A673 (cell line): ENCODE measurements at regions not wholly inside any gene's neighbourhood (a gene's known extent, or its start where the extent isn't known, plus 50 kb on each side); places are given as distances from the start of the nearest gene placed in this dataset.

ENCODE experiments used
- BruUV-seq: library from RNA; stranded (reverse); fragments of 400-500 nt; replicated peaks from 2 replicates; lab custom pipeline; 2021; lab: Mats Ljungman, UMichigan
- CTCF ChIA-PET: fragments of 300-600 bp; sonication (Branson Sonifier 250); formaldehyde crosslinking; loops from one replicate; lab custom pipeline; 2022; ENCODE audit warnings: antibody characterized with exemption; lab: Charles Lee
- POLR2A ChIA-PET: fragments of 300-600 bp; sonication (Branson Sonifier 250); formaldehyde crosslinking; loops from one replicate; lab custom pipeline; 2022; ENCODE audit warnings: antibody characterized with exemption; ENCODE audit not compliant: low non-redundant PET; lab: Charles Lee
- DNase-seq: peaks from one replicate; pipeline ENCODE4 v3.0.0-alpha.2; 2015; ENCODE audit warnings: low spot score
- H3K27ac ChIP-seq: fragments of 200-600 bp; sonication (generic); 2 replicates; pipeline ENCODE4 v1.5.1; 2016; ENCODE audit warnings: mixed run types, low read depth, mild to moderate bottlenecking, mixed read lengths, antibody characterized with exemption, low read length; ENCODE audit not compliant: poor library complexity, severe bottlenecking
- H3K27me3 ChIP-seq: fragments of 200-600 bp; sonication (generic); replicated peaks from 2 replicates; pipeline ENCODE4 v1.6.1; 2017; ENCODE audit warnings: mixed run types, low read depth, mild to moderate bottlenecking, mixed read lengths, antibody characterized with exemption, low read length; ENCODE audit not compliant: insufficient read depth, poor library complexity
- H3K36me3 ChIP-seq: fragments of 200-600 bp; sonication (generic); 2 replicates; pipeline ENCODE4 v1.6.1; 2016; ENCODE audit warnings: mixed run types, mild to moderate bottlenecking, mixed read lengths, antibody characterized with exemption, low read length; ENCODE audit not compliant: insufficient read depth, poor library complexity, severe bottlenecking
- H3K4me1 ChIP-seq: fragments of 200-600 bp; sonication (generic); 2 replicates; pipeline ENCODE4 v1.6.1; 2017; ENCODE audit warnings: mixed run types, mild to moderate bottlenecking, mixed read lengths, antibody characterized with exemption, low read length; ENCODE audit not compliant: insufficient read depth, poor library complexity, severe bottlenecking
- H3K4me3 ChIP-seq: fragments of 200-600 bp; sonication (generic); 2 replicates; pipeline ENCODE4 v1.5.1; 2016; ENCODE audit warnings: low read depth, mixed run types, mild to moderate bottlenecking, mixed read lengths, low read length; ENCODE audit not compliant: poor library complexity, severe bottlenecking
- H3K9me3 ChIP-seq: fragments of 200-600 bp; sonication (generic); 2 replicates; pipeline ENCODE4 v1.6.1; 2016; ENCODE audit warnings: mixed run types, low read depth, mild to moderate bottlenecking, mixed read lengths, antibody characterized with exemption, low read length; ENCODE audit not compliant: poor library complexity, severe bottlenecking
- CTCF ChIP-seq: fragments of 300-800, 200-600 bp; sonication (generic); conservative IDR thresholded peaks from 2 replicates; pipeline ENCODE4 v1.5.1; 2017; ENCODE audit warnings: low read depth, mild to moderate bottlenecking, antibody characterized with exemption, low read length, moderate library complexity, mixed read lengths
- EZH2 ChIP-seq: fragments of 200-600 bp; sonication (generic); IDR thresholded peaks from 2 replicates; pipeline ENCODE4 v1.6.1; 2017; ENCODE audit warnings: borderline replicate concordance, low read depth, mild to moderate bottlenecking, mixed read lengths, antibody characterized with exemption, low read length; ENCODE audit not compliant: poor library complexity, severe bottlenecking
- intact Hi-C: fragments of 100-400 bp; cut with micrococcal nuclease; formaldehyde crosslinking; loops from one replicate; pipeline ENCODE4 v1.10.0; 2022; ENCODE audit not compliant: unreplicated experiment

GRCh38 chr15:35929740-35930444 lies 383.9 kb upstream of the DPH6 start:
- no peaks in the 10 kb centered on the region for H3K27me3 ChIP-seq
- no peak for DNase-seq
- H3K9me3 ChIP-seq = no peaks in the 10 kb centered on the region
- no TSS peak for BruUV-seq
- CTCF ChIA-PET = no interaction called here
- H3K4me1 ChIP-seq = no peaks in the 10 kb centered on the region
- intact Hi-C loops = no loop called here
- H3K36me3 ChIP-seq = no peaks in the 10 kb centered on the region
- no peak overlapping the region for H3K4me3 ChIP-seq
- no peak overlapping the region for H3K27ac ChIP-seq
- TF ChIP-seq CTCF (no peak), EZH2 (no peak)
- POLR2A ChIA-PET = no interaction called here

- H3K36me3 ChIP-seq = no peaks in the 10 kb centered on the region
- intact Hi-C loops = no loop called here
- ChIA-PET POLR2A (no interaction called here), CTCF (no interaction called here)
- no peak overlapping the region for H3K27ac ChIP-seq
- no peaks in the 10 kb centered on the region for H3K27me3 ChIP-seq
- no peak for DNase-seq
- H3K9me3 ChIP-seq = no peaks in the 10 kb centered on the region
- no TSS peak for BruUV-seq
- H3K4me1 ChIP-seq = no peaks in the 10 kb centered on the region
- no peak overlapping the region for H3K4me3 ChIP-seq
- TF ChIP-seq EZH2 (no peak), CTCF (no peak)
These were observed 385.9 kb upstream of the DPH6 start for GRCh38 chr15:35931799-35932341.

- ChIA-PET POLR2A (no interaction called here), CTCF (no interaction called here)
- Histone ChIP-seq H3K27me3 (no peaks in the 10 kb centered on the region), H3K27ac (no peak overlapping the region), H3K9me3 (no peaks in the 10 kb centered on the region), H3K36me3 (no peaks in the 10 kb centered on the region), H3K4me3 (no peak overlapping the region), H3K4me1 (no peaks in the 10 kb centered on the region)
- TF ChIP-seq EZH2 (no peak), CTCF (no peak)
- no peak for DNase-seq
- intact Hi-C loops = no loop called here
- no TSS peak for BruUV-seq
These were observed 386.6 kb upstream of the DPH6 start for GRCh38 chr15:35932531-35932930.
